ENCODE measurements at regions not wholly inside any gene's neighbourhood (a gene's known extent, or its start where the extent isn't known, plus 50 kb on each side); places are given as distances from the start of the nearest gene placed in this dataset.

- TF ChIP-seq IRF9 (CRISPR knock-in tag; IDR thresholded peaks at IDR 0.05; ENCODE audit: borderline replicate concordance) = no peak
- no peak for TF ChIP-seq PATZ1 (CRISPR knock-in tag; IDR thresholded peaks at IDR 0.05)
Observed at GRCh38 chr18:65298422-65298821, 452.4 kb upstream of the CDH7 start (continued).

GRCh38 chr18:65288908-65289307 lies 461.9 kb upstream of the CDH7 start:
- in situ Hi-C loops (cut with HindIII; ENCODE audit: extremely low pct_ligation_motif_present, low pct_unique_long_range_greater_than_20kb) (no loop called here), intact Hi-C loops (cut with micrococcal nuclease; ENCODE audit: unreplicated experiment) (no loop called here)
- no peak for FAIRE-seq
- 1% methylated on average over 5 of the region's 5 CpGs for WGBS (ENCODE audit: low lambda C conversion rate)
- no peak overlapping the region for H3K4me2 ChIP-seq (ENCODE audit: low read depth, low read length)
- no peak overlapping the region for H3K27ac ChIP-seq (ENCODE audit: extremely low read length, insufficient read depth, low read length)
- no peak overlapping the region for H2AFZ ChIP-seq (ENCODE audit: low read length)
- no peaks in the 10 kb centered on the region for H3K4me1 ChIP-seq (ENCODE audit: insufficient read depth, low read length)
- ChIA-PET POLR2A (no interaction called here), CTCF (ENCODE audit: low intra/inter-chr PET ratio, low total read pairs) (no interaction called here)
- no peak for ATAC-seq
- H3K79me2 ChIP-seq (ENCODE audit: insufficient read depth, low read length) = no peaks in the 10 kb centered on the region
- no peak for DNase-seq (ENCODE audit: low spot score)
- TF ChIP-seq ZNF20 (CRISPR knock-in tag; IDR thresholded peaks at IDR 0.05) = no peak
- no peak for TF ChIP-seq AKAP8 (CRISPR knock-in tag; IDR thresholded peaks at IDR 0.05)
- no peak for TF ChIP-seq ZMAT3 (CRISPR knock-in tag; conservative IDR thresholded peaks at IDR 0.05)
- no peak for TF ChIP-seq NFIB (CRISPR knock-in tag; IDR thresholded peaks at IDR 0.05; ENCODE audit: borderline replicate concordance)
- no peak for TF ChIP-seq ZSCAN20 (CRISPR knock-in tag; IDR thresholded peaks at IDR 0.05; ENCODE audit: borderline replicate concordance)
- no peak for TF ChIP-seq ZNF260 (CRISPR knock-in tag; IDR thresholded peaks at IDR 0.05; ENCODE audit: borderline replicate concordance, low read depth)
- TF ChIP-seq ZSCAN29 (CRISPR knock-in tag; conservative IDR thresholded peaks at IDR 0.05) = no peak
- no peak for TF ChIP-seq ZNF460 (CRISPR knock-in tag; IDR thresholded peaks at IDR 0.05; ENCODE audit: borderline replicate concordance)
- TF ChIP-seq IRF2 (CRISPR knock-in tag; IDR thresholded peaks at IDR 0.05) = no peak
- no peak overlapping the region for H3K9ac ChIP-seq (ENCODE audit: insufficient read depth, low read depth, low read length)
- no peaks in the 10 kb centered on the region for H4K20me1 ChIP-seq (ENCODE audit: insufficient read depth, low read length)
- no peaks in the 10 kb centered on the region for H3K9me3 ChIP-seq (ENCODE audit: low read length)
- H3K27me3 ChIP-seq (ENCODE audit: control insufficient read depth in 1 of 2, insufficient read depth in 2 of 2, low read length in 2 of 2) = no peaks in the 10 kb centered on the region
- no peaks in the 10 kb centered on the region for H3K36me3 ChIP-seq (replicated peaks in 1 of 2; ENCODE audit: control insufficient read depth in 1 of 2, insufficient read depth in 2 of 2, low read length in 2 of 2)
- no peak overlapping the region for H3K4me3 ChIP-seq (replicated peaks in 1 of 3; ENCODE audit: insufficient read depth in 1 of 3, low read depth in 2 of 3, low read length in 3 of 3)
- BruUV-seq (replicated peaks) = no TSS peak
